GM12878 (cell line): ENCODE measurements at regions not wholly inside any gene's neighbourhood (a gene's known extent, or its start where the extent isn't known, plus 50 kb on each side); places are given as distances from the start of the nearest gene placed in this dataset.

Experiments used
- ATAC-seq: fragments of 200-7000 bp; cut with Tn5 transposase; 3 replicates; pipeline ENCODE4 v1.9.1; 2020; ENCODE audit warnings: mild to moderate bottlenecking, moderate library complexity
- BruUV-seq: library from RNA; stranded (reverse); fragments of 400-500 nt; replicated peaks from 2 replicates; lab custom pipeline; 2021; lab: Mats Ljungman, UMichigan
- CTCF ChIA-PET: fragments of 300-600 bp; sonication (Branson Sonifier 250); formaldehyde crosslinking; extraction: SDS; loops from one replicate; lab custom pipeline; 2021; ENCODE audit warnings: inconsistent platforms; lab: Yijun Ruan, JAX
- POLR2A ChIA-PET: fragments of 350-600 bp; formaldehyde crosslinking; extraction: SDS; loops from one replicate; lab custom pipeline; 2021; ENCODE audit warnings: inconsistent platforms; lab: Charles Lee
- RAD21 ChIA-PET: fragments of 300-600 bp; sonication (Branson Sonifier 250); formaldehyde crosslinking; loops from one replicate; lab custom pipeline; 2023; ENCODE audit warnings: antibody characterized with exemption; ENCODE audit not compliant: unreplicated experiment; lab: Charles Lee
- SMC1A ChIA-PET: fragments of 300-600 bp; sonication (Branson Sonifier 250); formaldehyde crosslinking; loops from one replicate; lab custom pipeline; 2023; ENCODE audit not compliant: unreplicated experiment, uncharacterized antibody; lab: Charles Lee
- DNase-seq: peaks from one replicate; pipeline ENCODE4 v3.0.0-alpha.2; 2011; ENCODE audit warnings: low read depth, low spot score
- FAIRE-seq: peaks from 3 replicates; lab custom pipeline; 2011; peaks lifted over from hg19 to GRCh38; lab: Jason Lieb, UNC
- H2AFZ ChIP-seq: 2 replicates; pipeline ENCODE4 v1.6.0; 2011; ENCODE audit warnings: low read depth, low read length, control low read depth; ENCODE audit not compliant: control insufficient read depth
- H3K27ac ChIP-seq: 2 replicates; pipeline ENCODE4 v1.5.1; 2011; ENCODE audit warnings: control low read depth; ENCODE audit not compliant: control insufficient read depth, insufficient read depth
- H3K27me3 ChIP-seq, 2 experiments: replicated peaks in 1 of 2; 2 replicates each; pipeline versions ENCODE4 v1.6.0 to v1.6.1; 2011; ENCODE audit warnings: low read length in 1 of 2; ENCODE audit not compliant: control insufficient read depth in 2 of 2, insufficient read depth in 2 of 2
- H3K36me3 ChIP-seq, 2 experiments: 2 replicates each; pipeline ENCODE4 v1.5.1; 2011; ENCODE audit warnings: low read length in 1 of 2; ENCODE audit not compliant: control insufficient read depth in 2 of 2, insufficient read depth in 2 of 2
- H3K4me1 ChIP-seq: 2 replicates; pipeline ENCODE4 v1.6.1; 2011; ENCODE audit warnings: mild to moderate bottlenecking, low read length, moderate library complexity, mixed read lengths; ENCODE audit not compliant: control insufficient read depth, insufficient read depth
- H3K4me2 ChIP-seq: 2 replicates; pipeline ENCODE4 v1.6.0; 2011; ENCODE audit warnings: control low read depth; ENCODE audit not compliant: control insufficient read depth, insufficient read depth
- H3K4me3 ChIP-seq: fragments of 200-600 bp; sonication (generic); 2 replicates; pipeline ENCODE4 v1.5.1; 2016
- H3K79me2 ChIP-seq: 2 replicates; pipeline ENCODE4 v1.6.0; 2011; ENCODE audit warnings: low read length; ENCODE audit not compliant: control insufficient read depth, insufficient read depth
- H3K9ac ChIP-seq: 2 replicates; pipeline ENCODE4 v1.8.0; 2011; ENCODE audit warnings: low read length, control low read depth, mixed read lengths; ENCODE audit not compliant: control insufficient read depth, insufficient read depth
- H3K9me3 ChIP-seq: replicated peaks from 3 replicates; pipeline ENCODE4 v1.5.1; 2011; ENCODE audit warnings: mild to moderate bottlenecking, low read length; ENCODE audit not compliant: control insufficient read depth, insufficient read depth
- H4K20me1 ChIP-seq: 2 replicates; pipeline ENCODE4 v1.6.0; 2011; ENCODE audit not compliant: control insufficient read depth, insufficient read depth
- BHLHE40 ChIP-seq, 2 experiments: fragments of 450-650 bp in 1 of 2; IDR thresholded peaks; 2 replicates each; pipeline ENCODE4 v1.6.1; 2011 to 2017; ENCODE audit warnings: low read depth in 2 of 2, borderline replicate concordance in 1 of 2, improper control_type of control experiment in 1 of 2, low read length in 1 of 2, mild to moderate bottlenecking in 1 of 2
- POU2F2 ChIP-seq: IDR thresholded peaks from 3 replicates; pipeline ENCODE4 v1.6.1; 2011; ENCODE audit warnings: low read depth, mild to moderate bottlenecking, low read length, borderline replicate concordance
- RFX5 ChIP-seq: IDR thresholded peaks from 2 replicates; pipeline ENCODE4 v1.6.1; 2011; ENCODE audit warnings: low read depth, low read length, improper control_type of control experiment
- RUNX3 ChIP-seq: IDR thresholded peaks from 2 replicates; pipeline ENCODE4 v1.6.1; 2012; ENCODE audit warnings: low read length, inconsistent platforms
- SPI1 ChIP-seq: IDR thresholded peaks from 2 replicates; pipeline ENCODE4 v1.6.1; 2011; ENCODE audit warnings: low read depth, mild to moderate bottlenecking, low read length, moderate library complexity, borderline replicate concordance; ENCODE audit not compliant: insufficient read depth
- ZNF207 ChIP-seq: fragments of 450-650 bp; IDR thresholded peaks from 2 replicates; pipeline ENCODE4 v1.6.1; 2014; ENCODE audit warnings: antibody characterized with exemption, mild to moderate bottlenecking, borderline replicate concordance
- WGBS: methylation state at CpG from one replicate; pipeline ENCODE4 v1.1.6; 2016; ENCODE audit warnings: low lambda C conversion rate; ENCODE audit not compliant: insufficient replicate concordance, insufficient coverage; ENCODE audit errors: missing lambda C conversion rate; 5-methylcytosine and 5-hydroxymethylcytosine counted together
- in situ Hi-C: fragments of 300-500 bp; cut with MboI; formaldehyde crosslinking; loops from 9 replicates; pipeline ENCODE4 v1.14.3; 2018; ENCODE audit warnings: mixed read lengths
- intact Hi-C: fragments of 100-400 bp; cut with micrococcal nuclease; formaldehyde crosslinking; loops from one replicate; pipeline ENCODE4 v1.14.2; 2022; ENCODE audit not compliant: unreplicated experiment
- TF ChIP-seq, protein P1 (sequence below): fragments of 150-350 bp; IDR thresholded peaks from 2 replicates; pipeline ENCODE4 v1.6.1; 2016; ENCODE audit warnings: low read depth, low read length
- TF ChIP-seq, protein P2 (sequence below): fragments of 450-650 bp; IDR thresholded peaks from 2 replicates; pipeline ENCODE4 v1.6.1; 2014; ENCODE audit warnings: mild to moderate bottlenecking

DNA sequence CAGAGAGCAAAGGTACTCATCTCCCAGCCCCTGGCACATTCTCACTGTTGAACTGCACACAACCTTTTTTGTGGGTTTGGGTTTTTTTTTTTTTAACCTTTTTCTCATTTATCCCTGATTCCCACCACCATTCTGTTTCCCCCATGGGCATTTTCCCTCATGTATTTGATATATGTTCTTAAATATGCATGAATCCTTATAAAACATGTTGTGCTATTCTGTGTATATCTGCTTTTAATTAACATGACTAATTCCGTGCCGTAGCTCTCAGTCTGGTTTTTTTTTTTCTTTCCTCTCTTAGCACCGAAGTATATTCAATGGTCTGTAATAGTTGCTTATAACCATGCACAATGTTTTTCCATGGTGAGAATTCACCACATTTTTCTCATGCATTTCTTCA lies 204.5 kb downstream of the RGS3 start (continued):
- TF ChIP-seq, protein P1, sequence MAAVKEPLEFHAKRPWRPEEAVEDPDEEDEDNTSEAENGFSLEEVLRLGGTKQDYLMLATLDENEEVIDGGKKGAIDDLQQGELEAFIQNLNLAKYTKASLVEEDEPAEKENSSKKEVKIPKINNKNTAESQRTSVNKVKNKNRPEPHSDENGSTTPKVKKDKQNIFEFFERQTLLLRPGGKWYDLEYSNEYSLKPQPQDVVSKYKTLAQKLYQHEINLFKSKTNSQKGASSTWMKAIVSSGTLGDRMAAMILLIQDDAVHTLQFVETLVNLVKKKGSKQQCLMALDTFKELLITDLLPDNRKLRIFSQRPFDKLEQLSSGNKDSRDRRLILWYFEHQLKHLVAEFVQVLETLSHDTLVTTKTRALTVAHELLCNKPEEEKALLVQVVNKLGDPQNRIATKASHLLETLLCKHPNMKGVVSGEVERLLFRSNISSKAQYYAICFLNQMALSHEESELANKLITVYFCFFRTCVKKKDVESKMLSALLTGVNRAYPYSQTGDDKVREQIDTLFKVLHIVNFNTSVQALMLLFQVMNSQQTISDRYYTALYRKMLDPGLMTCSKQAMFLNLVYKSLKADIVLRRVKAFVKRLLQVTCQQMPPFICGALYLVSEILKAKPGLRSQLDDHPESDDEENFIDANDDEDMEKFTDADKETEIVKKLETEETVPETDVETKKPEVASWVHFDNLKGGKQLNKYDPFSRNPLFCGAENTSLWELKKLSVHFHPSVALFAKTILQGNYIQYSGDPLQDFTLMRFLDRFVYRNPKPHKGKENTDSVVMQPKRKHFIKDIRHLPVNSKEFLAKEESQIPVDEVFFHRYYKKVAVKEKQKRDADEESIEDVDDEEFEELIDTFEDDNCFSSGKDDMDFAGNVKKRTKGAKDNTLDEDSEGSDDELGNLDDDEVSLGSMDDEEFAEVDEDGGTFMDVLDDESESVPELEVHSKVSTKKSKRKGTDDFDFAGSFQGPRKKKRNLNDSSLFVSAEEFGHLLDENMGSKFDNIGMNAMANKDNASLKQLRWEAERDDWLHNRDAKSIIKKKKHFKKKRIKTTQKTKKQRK, result no peak
- TF ChIP-seq ZNF207, result no peak
- TF ChIP-seq, protein P2, sequence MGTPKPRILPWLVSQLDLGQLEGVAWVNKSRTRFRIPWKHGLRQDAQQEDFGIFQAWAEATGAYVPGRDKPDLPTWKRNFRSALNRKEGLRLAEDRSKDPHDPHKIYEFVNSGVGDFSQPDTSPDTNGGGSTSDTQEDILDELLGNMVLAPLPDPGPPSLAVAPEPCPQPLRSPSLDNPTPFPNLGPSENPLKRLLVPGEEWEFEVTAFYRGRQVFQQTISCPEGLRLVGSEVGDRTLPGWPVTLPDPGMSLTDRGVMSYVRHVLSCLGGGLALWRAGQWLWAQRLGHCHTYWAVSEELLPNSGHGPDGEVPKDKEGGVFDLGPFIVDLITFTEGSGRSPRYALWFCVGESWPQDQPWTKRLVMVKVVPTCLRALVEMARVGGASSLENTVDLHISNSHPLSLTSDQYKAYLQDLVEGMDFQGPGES, result no peak
- TF ChIP-seq BHLHE40 (IDR thresholded peaks at IDR 0.05; ENCODE audit: borderline replicate concordance in 1 of 2, low read depth in 2 of 2, low read length in 1 of 2), result no peak
- TF ChIP-seq POU2F2, result no peak
- no peak for TF ChIP-seq RUNX3

DNA sequence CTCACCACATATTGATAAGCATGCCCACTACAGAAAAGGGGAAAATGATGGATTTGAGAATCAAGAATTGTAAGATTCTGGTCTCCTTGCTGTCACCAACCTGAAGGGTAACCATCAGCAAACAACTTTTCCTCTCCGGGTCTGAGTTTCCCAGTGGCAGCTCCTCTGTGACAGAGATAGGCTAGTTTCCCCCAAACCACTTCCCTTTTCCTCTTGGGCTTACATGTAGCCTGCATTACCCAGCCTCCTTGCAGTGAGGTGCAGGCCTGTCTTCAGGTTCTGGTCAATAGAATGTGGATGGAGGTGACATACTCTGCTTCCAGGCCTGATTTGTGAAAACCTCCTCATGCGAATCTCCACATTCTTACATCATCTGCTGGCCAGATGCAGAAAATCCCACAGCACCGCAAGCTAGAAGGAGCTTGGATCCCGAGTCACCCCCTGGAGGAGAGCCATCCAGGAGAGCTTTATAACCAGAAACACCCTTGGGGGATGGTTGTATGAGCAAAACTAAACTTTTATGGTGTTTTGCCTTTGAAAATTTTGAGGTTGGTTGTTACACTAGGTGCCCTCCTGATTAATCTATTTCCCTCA lies 206.1 kb downstream of the RGS3 start:
- RAD21 ChIA-PET, result no interaction called here
- 13% methylated on average over 4 of the region's 4 CpGs for WGBS
- FAIRE-seq, result no peak

More for the DNA sequence above, 206.1 kb downstream of the RGS3 start:
- H3K4me3 ChIP-seq, result no peak overlapping the region
- peak; percentile 26; the same call in 1 of the 3 replicates for ATAC-seq
- no peak overlapping the region for H3K4me2 ChIP-seq
- H2AFZ ChIP-seq, result no peak overlapping the region
- H3K9me3 ChIP-seq, result no peaks in the 10 kb centered on the region
- no peak overlapping the region for H3K9ac ChIP-seq
- peaks cover 0 to 3% of the 10 kb centered on the region in 2 experiments; a peak in 1 of 4 replicates for H3K27me3 ChIP-seq
- no peaks in the 10 kb centered on the region for H4K20me1 ChIP-seq
- POLR2A ChIA-PET, result no interaction called here
- no peak for TF ChIP-seq RFX5
- peak; percentile 50; the same call in 1 of the 2 replicates for TF ChIP-seq SPI1
- TF ChIP-seq, all 136 proteins: peak for 1
- H3K79me2 ChIP-seq, result no peaks in the 10 kb centered on the region
- no peaks in the 10 kb centered on the region for H3K4me1 ChIP-seq
- ChIA-PET SMC1A (interaction anchor here (1.6 kb wide), 1 partner anchor 15 kb away, joined by 4 read pairs; no protein-coding TSS in a partner anchor), CTCF (interaction anchor here (1.2 to 1.3 kb wide), 2 partner anchors 9 to 24 kb away, joined by 3 read pairs; no protein-coding TSS in a partner anchor)
- DNase-seq, result no peak
- intact Hi-C loops, result no loop called here
- in situ Hi-C loops, result no loop called here
- no peak overlapping the region for H3K27ac ChIP-seq
- no peaks in the 10 kb centered on the region for H3K36me3 ChIP-seq
- BruUV-seq, result no TSS peak
